Astrocyte of the spinal cord (primary cell): ENCODE measurements at regions not wholly inside any gene's neighbourhood (a gene's known extent, or its start where the extent isn't known, plus 50 kb on each side); places are given as distances from the start of the nearest gene placed in this dataset.

Experiments used
- DNase-seq: peaks from one replicate; pipeline ENCODE4 v3.0.0; 2011; ENCODE audit warnings: low read depth, low spot score
- H3K4me3 ChIP-seq: 2 replicates; pipeline ENCODE4 v1.5.1; 2011; ENCODE audit warnings: low read depth, mild to moderate bottlenecking, low read length, moderate library complexity
- in situ Hi-C: cut with HindIII; loops from 2 replicates; pipeline ENCODE4 v1.10.0; 2017; ENCODE audit warnings: low sequenced_read_pairs
- TF ChIP-seq, protein P1 (sequence below): IDR thresholded peaks from 2 replicates; pipeline ENCODE4 v1.5.1; 2012; ENCODE audit warnings: low read depth, mild to moderate bottlenecking, low read length, inconsistent platforms

DNA sequence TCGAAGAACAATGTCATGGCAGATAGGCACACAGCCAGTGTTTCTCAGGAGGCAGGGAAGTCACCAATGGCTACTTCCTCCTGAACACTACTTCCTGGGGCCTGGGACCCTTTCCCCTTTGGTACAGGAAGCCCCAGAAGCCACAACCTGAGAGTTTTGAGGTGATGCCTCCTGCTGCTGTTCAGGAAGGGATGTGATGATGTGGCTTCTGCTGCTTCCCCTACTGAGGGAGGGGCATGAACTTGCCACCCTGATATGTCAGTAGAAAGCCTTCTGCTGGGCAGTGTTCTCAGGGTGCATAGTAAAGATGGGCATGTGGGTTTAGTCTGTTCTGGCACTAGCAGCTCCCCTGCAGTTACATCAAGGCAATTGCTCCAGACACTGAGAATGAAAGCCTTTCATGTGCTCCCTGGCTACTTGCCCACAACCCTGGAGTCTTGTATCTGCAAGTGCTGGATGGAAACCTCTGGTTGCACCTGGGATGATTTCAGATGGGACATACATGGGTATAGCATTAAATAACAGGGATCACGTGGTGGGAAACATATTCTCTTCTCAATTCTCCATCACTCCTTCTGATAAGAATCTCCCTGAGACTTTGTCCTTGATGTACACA is 69.3 kb downstream of the ADRA2A start:
- in situ Hi-C loops, result no loop called here
- H3K4me3 ChIP-seq, result no peak overlapping the region
- DNase-seq, result no peak
- TF ChIP-seq, protein P1, sequence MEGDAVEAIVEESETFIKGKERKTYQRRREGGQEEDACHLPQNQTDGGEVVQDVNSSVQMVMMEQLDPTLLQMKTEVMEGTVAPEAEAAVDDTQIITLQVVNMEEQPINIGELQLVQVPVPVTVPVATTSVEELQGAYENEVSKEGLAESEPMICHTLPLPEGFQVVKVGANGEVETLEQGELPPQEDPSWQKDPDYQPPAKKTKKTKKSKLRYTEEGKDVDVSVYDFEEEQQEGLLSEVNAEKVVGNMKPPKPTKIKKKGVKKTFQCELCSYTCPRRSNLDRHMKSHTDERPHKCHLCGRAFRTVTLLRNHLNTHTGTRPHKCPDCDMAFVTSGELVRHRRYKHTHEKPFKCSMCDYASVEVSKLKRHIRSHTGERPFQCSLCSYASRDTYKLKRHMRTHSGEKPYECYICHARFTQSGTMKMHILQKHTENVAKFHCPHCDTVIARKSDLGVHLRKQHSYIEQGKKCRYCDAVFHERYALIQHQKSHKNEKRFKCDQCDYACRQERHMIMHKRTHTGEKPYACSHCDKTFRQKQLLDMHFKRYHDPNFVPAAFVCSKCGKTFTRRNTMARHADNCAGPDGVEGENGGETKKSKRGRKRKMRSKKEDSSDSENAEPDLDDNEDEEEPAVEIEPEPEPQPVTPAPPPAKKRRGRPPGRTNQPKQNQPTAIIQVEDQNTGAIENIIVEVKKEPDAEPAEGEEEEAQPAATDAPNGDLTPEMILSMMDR, result no peak

DNA sequence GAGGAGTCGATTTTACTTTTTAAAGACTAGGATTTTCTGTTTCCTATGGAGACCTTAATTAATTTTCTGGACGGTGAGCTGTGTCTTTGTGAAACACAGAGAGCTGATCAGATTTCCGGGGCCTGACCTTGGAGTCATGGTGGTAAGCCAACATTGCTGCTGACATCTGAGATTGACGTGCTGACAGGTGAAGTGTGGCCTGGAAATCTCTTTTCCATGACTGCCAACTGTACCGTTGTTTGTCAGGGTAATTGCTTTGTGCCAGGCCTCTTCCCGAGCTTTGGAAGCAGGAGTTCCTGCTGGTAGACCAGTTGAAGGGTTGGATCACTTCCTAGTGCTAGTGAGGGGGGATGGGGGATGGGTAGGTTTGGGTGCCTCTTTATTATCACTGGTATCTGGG is 71.2 kb downstream of the ADRA2A start:
- DNase-seq, result no peak
- in situ Hi-C loops, result no loop called here
- H3K4me3 ChIP-seq, result no peak overlapping the region
- TF ChIP-seq, protein P1, result no peak

DNA sequence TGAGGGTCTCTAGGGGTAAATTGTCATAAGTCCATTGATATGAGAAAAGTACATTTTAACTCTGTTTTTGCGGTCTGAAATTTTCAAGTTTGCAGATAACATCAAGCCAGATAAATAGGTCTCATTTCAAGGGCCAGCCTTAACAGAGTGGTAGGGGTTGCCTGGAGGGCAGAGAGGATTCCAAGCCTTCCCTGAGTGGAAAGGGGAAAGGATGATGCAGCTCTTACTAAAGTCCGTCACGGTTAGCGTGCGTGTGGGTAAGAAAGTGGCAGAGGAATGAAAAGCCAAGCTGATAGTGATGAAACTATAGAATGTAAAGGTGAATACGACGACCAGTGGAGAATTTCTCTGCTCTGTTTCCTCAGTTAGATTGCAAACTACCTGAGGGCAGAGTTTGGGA is 71.6 kb downstream of the ADRA2A start:
- TF ChIP-seq, protein P1, result no peak
- no peak overlapping the region for H3K4me3 ChIP-seq
- in situ Hi-C loops, result no loop called here
- DNase-seq, result no peak

DNA sequence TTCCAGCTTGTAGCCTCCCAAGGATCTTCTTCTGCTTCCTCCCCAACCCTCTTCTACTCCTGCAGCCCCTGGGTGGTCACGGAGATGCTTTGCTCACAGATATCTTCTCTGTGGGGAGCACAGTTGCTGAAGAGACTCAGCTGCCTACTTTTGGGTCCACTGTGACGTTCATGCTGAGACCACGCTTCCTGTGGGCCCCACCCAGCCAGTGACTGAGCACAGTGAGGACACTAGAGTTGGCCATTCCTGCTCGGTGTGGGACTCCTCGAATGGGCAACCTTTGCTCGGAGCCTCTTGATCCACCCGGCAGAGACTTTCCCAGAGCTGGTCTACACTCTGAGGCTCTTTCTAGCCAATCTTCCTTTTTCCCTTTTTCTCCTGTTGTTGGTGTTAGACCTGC is 73.9 kb downstream of the ADRA2A start:
- H3K4me3 ChIP-seq, result no peak overlapping the region
- in situ Hi-C loops, result no loop called here
- no peak for DNase-seq
- TF ChIP-seq, protein P1, result no peak

DNA sequence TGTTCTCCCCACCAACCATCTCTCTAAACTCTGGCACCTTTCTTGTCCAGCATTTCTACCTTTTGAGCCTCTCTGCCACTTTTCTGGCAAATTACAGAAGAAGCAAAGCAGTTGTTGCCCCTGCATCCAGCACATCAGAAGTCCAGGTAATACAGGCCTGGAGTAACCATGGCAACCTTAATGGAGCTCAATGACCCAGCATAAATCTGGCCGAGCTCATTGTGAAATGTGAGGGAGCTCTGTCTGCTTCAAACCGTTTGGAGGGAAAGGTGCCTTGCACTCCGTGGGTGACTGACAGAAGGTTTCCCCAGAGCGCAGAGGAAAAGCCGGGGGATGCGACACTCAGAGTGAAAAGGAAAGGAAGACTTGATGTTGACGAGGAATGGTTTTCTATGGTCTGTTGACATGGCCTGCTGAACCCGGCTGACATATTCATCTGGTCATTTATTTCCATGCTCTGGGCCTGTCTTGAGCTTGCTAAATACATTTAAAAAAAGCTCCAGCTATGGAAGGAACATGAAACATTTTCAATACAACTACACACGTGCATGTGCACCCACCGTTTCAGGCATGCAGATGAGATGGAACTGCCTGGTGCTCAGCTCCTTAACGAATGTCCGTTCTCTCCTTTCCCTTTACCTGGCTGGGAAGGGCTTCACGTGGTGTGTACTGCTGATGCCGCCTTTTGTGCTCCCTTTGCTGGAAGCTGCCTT is 74.9 kb downstream of the ADRA2A start:
- in situ Hi-C loops, result no loop called here
- DNase-seq, result no peak

DNA sequence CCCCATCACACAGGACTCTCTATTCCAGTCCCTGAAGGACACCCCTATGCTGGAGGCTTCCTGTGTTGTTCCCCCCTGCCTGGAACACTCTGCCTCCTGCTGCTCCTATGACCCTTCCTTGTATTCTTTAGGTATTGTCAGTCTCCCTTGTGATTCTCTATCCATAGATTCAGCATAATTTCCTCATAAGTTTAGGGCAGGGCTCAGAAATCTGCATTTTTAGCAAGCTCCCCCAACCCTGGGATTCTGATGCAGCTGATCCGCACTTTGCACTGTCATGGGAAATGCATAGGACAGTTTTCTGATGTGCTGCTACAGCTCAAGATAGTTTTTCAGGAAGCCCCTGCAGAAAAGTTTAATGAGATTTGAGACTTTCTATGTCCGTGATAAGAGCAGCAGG is 79.9 kb downstream of the ADRA2A start:
- TF ChIP-seq, protein P1, result no peak
- DNase-seq, result no peak
- in situ Hi-C loops, result no loop called here
- H3K4me3 ChIP-seq, result no peak overlapping the region

More for the DNA sequence above, 74.9 kb downstream of the ADRA2A start:
- no peak overlapping the region for H3K4me3 ChIP-seq
- TF ChIP-seq, protein P1, result no peak
